GM12873 (cell line): ENCODE measurements at regions not wholly inside any gene's neighbourhood (a gene's known extent, or its start where the extent isn't known, plus 50 kb on each side); places are given as distances from the start of the nearest gene placed in this dataset.

Source experiments
- TF ChIP-seq, protein P1 (sequence below): IDR thresholded peaks from 2 replicates; pipeline ENCODE4 v1.5.1; 2012; ENCODE audit warnings: low read depth, mild to moderate bottlenecking, moderate library complexity, low read length, control low read depth; ENCODE audit not compliant: insufficient read depth; ENCODE audit errors: missing control alignments

DNA sequence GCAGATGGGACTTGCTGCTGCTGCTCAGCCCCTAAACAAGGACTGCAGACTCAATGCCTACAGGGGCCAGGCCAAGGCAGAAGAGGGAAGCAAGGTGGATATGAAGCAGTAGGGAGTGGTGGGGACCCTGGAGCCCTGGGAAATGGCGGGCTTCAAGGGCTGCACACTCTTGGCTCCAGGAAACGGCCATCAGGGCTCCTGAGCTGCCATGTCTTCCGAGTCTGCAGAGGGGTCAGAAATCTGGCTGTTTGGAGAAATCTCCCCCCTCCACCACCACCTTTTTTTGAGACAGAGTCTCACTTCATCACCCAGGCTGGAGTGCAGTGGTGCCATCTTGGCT is 169.1 kb downstream of the KATNIP start:
- TF ChIP-seq, protein P1, sequence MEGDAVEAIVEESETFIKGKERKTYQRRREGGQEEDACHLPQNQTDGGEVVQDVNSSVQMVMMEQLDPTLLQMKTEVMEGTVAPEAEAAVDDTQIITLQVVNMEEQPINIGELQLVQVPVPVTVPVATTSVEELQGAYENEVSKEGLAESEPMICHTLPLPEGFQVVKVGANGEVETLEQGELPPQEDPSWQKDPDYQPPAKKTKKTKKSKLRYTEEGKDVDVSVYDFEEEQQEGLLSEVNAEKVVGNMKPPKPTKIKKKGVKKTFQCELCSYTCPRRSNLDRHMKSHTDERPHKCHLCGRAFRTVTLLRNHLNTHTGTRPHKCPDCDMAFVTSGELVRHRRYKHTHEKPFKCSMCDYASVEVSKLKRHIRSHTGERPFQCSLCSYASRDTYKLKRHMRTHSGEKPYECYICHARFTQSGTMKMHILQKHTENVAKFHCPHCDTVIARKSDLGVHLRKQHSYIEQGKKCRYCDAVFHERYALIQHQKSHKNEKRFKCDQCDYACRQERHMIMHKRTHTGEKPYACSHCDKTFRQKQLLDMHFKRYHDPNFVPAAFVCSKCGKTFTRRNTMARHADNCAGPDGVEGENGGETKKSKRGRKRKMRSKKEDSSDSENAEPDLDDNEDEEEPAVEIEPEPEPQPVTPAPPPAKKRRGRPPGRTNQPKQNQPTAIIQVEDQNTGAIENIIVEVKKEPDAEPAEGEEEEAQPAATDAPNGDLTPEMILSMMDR = no peak

DNA sequence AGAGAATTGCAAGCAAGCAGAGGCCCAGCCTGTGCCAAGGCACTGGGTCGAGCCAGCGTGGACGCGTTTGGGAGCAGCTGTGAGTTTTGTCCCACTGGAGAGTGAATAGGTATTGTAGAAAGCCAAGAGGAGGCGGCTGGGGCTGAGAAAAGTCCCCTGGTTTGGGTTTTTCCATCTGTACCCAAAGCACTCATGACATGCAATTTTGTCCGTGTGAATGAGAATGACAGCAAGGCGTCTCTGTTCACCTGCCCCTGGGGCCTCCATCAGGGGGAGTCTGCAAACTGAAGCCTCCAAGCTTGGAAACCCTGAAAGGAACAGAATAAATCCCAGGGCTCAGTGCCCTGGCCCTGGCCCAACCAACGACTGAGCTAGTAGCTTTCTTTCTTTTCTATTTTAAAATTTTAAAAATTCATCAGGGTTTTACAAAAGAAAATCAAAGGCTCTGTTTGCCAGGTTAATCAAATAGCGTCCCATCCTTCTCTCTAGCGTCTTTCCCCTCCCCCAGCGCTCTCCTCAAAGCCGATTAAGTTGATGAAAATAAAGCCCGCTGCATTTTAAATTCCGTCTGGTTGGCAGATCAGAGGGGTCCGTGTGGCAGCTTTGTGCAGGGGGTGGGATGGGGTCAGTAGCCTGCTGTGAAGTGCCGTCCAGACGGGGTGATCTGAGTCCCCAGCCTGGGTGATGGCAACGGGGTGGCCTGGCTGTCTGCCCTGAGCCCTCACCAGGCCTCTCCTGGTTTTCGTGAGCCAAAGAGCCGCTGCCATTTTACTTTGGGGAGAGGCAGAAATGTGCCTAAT is 171.0 kb downstream of the KATNIP start:
- TF ChIP-seq, protein P1 = no peak

DNA sequence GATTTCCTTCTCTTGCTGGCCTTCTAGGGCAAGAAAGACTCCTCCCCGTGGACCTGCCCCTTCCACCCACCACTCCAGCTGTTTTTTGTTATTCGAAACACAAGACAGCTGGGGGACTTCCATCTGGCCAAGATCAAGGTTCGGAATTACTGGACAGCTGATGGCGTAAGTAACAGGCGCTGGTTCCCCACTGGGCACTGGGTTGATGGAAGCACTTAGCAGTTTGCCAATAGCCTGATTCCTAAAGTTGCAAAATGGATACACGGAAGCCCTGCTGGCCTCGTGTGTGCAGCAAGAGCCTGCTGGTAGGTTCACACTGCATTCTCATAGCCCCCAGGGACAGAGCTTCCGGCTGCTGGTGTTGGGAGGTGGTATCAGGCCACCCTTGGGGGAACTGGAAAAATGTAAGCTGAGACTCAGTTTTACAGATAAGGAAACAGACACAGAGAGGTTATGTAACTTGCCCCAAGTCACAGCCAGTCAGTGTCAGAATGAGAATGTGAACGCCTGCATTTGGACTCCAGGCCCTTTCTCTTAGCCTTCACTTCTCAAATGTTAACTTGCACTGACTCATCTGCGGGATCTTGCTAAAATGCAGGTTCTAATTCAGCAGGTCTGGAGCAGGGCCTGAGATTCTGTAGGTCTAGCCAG is 171.7 kb downstream of the KATNIP start:
- TF ChIP-seq, protein P1 = no peak

DNA sequence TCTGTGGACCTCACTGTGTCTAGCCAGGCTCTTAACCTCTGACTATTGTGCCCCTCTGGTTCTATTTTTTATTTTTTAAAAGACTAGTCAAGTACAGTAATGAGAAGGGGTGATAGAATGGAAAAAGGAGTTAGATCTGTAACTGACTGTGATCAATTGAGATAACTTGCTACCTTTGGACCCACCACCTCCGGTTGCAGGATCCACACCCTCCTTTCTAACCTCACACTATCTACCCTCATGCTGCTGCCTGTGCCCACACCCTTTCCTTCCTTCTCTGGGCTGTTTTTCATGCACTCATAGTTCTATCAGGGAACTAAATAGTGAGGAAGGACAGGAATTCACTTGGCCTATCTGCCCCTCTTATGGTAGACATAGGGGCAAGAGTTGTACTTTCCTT is 172.3 kb downstream of the KATNIP start:
- TF ChIP-seq, protein P1 = no peak

DNA sequence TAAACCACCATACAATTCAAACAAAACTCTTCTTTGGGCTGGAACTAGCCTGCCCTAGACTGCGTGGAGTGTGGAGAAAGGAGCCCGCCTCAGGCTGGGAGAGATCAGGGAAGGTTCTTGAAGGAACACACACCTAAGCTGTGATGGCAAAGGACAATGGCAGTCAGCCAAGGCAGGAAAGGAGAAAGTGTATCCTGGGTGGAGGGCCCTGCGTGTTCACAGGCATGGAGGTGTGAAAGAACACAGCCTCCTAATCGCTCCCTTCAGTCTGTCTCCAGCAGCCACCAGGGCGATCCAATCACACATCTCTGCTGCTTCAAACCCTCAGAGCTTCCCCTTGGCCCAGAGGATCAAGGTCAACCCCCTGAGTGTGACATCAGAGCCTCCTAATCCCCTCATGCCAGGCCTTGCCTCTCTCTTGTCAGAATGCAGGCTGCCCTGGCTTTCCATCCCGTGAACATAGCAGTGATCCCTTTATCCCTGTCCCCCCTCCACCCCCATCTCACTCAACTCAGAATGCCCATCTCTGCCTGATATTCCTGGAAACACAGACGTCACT is 173.0 kb downstream of the KATNIP start:
- TF ChIP-seq, protein P1 = no peak

DNA sequence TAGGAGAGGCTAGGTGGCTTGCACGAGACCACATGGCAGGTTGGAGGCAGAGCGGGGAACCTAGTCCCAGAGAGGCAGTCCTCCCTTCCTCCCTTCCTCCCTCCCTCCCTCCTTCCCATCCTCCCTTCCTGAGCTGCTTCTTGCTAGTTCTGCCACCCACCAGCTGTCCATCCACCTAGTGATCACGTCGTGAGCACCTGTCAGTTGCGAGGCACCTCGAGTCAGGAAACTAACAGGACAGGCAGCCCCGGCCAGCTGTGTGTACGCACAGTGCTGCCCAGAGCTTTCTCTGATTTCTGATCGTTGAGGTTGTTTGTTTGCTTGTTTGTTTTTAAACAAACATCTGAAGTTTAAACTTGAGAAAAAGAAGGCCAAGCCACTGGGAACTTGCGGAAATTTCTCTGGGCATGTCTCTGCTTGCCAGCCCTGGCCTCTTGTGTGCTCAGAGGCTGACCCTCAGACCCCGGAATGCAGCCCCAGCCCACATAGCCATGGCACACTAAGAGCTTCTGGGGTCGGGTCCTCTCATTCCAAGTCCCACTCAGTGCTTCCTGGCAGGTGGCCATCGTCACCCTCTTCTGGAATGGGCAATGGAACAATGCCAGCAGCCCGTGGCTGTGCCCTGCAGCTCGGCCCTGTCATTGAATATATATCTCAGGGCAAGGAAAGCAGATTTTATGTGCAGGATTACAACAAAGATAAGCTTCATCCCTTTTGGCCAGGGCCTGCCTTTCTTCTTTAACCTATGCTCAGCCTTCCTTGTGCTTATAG is 174.0 kb downstream of the KATNIP start:
- TF ChIP-seq, protein P1 = no peak

DNA sequence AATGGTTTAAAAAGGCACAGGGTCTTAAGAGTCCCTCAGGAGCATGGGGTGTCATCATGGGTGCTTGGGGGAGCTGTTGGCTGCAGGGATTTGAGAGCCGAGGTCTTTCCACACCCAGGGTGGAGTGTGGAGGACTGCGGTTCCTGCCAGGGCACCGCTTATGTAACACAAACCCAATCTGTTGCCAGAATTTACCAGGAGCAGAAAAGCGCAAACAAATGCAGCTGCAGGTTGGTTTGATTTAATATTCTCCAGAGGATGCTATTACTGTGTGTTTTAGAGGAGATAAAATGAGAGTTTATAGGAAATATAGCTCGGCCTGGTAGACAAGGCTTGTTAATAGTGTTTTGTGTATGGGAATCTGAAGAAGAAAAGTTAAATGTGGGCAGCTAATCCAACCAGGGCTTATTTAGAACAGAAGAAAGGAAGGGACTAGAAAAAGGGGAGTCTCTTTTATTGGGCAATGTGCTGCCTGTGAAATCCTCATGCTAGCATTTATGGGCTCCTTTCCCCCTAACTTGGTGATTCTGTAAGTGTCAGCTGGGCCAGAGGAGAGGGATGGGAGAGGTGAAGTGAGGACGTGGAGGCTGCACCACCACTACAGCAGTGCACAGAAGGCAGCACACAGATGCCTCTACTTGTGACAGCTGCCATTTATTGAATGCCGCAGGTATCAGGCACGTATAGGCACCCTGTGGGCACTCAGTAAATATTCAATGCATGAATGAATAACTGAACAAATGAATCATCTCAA is 174.7 kb downstream of the KATNIP start:
- TF ChIP-seq, protein P1 = no peak
